OCI-LY3 (cell line): ENCODE measurements at regions not wholly inside any gene's neighbourhood (a gene's known extent, or its start where the extent isn't known, plus 50 kb on each side); places are given as distances from the start of the nearest gene placed in this dataset.

Experiments used
- H2AFZ ChIP-seq: fragments of 200-600, 300-600 bp; shearing (Covaris generic); 2 replicates; pipeline ENCODE4 v1.6.0; 2014; ENCODE audit warnings: antibody characterized with exemption, low read depth, low read length
- H3K27ac ChIP-seq: fragments of 200-600, 300-600 bp; sonication (generic); 2 replicates; pipeline ENCODE4 v1.5.1; 2014; ENCODE audit warnings: mild to moderate bottlenecking, low read length, moderate library complexity, mixed read lengths
- H3K27me3 ChIP-seq: fragments of 200-600, 300-600 bp; sonication (generic); 2 replicates; pipeline ENCODE4 v1.6.1; 2014; ENCODE audit warnings: low read depth, low read length, mixed read lengths
- H3K36me3 ChIP-seq: fragments of 200-600, 300-600 bp; sonication (generic); replicated peaks from 2 replicates; pipeline ENCODE3; 2014; ENCODE audit warnings: low read depth, low read length, mixed read lengths
- H3K4me1 ChIP-seq: fragments of 300-600, 200-600 bp; sonication (generic); 2 replicates; pipeline ENCODE4 v1.6.1; 2014; ENCODE audit warnings: low read length, mixed read lengths
- H3K4me2 ChIP-seq: fragments of 200-600, 300-600 bp; sonication (generic); 2 replicates; pipeline ENCODE4 v1.6.1; 2014; ENCODE audit warnings: low read length, mixed read lengths
- H3K4me3 ChIP-seq: fragments of 300-600, 200-600 bp; sonication (generic); 2 replicates; pipeline ENCODE4 v1.5.1; 2014; ENCODE audit warnings: antibody characterized with exemption, mild to moderate bottlenecking, low read length, moderate library complexity
- H3K79me2 ChIP-seq: fragments of 300-600, 200-600 bp; shearing (Covaris generic); 2 replicates; pipeline ENCODE4 v1.6.1; 2014; ENCODE audit warnings: mild to moderate bottlenecking, low read length, mixed read lengths
- H3K9ac ChIP-seq: fragments of 300-600, 200-600 bp; shearing (Covaris generic); 2 replicates; pipeline ENCODE4 v1.6.0; 2014; ENCODE audit warnings: mild to moderate bottlenecking, low read length, moderate library complexity
- H3K9me3 ChIP-seq: fragments of 200-600, 300-600 bp; shearing (Covaris generic); 2 replicates; pipeline ENCODE4 v1.6.1; 2014; ENCODE audit warnings: low read length, mixed read lengths; ENCODE audit not compliant: insufficient read depth
- H4K20me1 ChIP-seq: fragments of 200-600, 300-600 bp; sonication (generic); 2 replicates; pipeline ENCODE4 v1.6.1; 2016; ENCODE audit warnings: low read length, mixed read lengths; ENCODE audit not compliant: insufficient read depth
- CTCF ChIP-seq: fragments of 200-600, 300-600 bp; sonication (generic); IDR thresholded peaks from 2 replicates; pipeline ENCODE4 v1.5.1; 2014; ENCODE audit warnings: antibody characterized with exemption, low read length, low read depth
- EZH2phosphoT487 ChIP-seq: fragments of 200-600 bp; shearing (Covaris generic); IDR thresholded peaks from 2 replicates; pipeline ENCODE4 v1.6.1; 2018; ENCODE audit warnings: antibody characterized with exemption, mixed run types, low read depth

DNA sequence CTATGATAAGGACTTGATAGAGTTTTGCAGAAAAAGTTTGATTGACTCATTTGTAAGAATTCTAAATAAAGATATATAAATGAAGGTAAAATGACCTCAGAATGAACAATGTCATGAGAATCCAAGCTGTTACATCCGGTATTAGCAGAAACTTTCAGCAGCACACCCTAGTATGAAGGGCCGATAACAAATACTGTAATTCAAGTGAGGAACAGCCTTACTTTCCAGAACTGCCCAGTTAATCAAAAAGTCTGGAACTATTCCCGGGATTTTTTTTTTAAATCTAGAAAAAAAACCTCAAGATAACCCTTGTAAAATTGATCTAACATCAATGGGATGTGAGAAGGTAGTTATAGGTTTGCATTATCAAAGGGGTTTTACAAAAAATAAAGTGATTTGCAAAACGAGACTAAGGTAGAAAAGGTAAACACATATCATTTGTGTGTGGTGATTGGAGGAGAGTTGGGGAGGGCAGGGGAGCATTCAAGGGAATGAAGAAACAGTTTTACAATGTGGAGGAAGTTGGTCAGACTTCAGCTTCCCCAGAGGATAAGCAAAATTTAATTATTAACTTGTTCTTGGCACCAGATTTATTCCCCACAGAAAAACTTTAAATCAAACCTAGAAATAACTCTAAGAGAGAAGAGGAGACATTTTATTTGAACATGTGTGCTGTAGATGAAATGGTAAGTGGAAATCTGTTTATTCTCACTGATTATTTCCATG lies 75.9 kb upstream of the VCAM1 start:
- Histone ChIP-seq H3K27me3 (no peaks in the 10 kb centered on the region), H4K20me1 (no peaks in the 10 kb centered on the region), H3K9ac (no peak overlapping the region), H3K4me3 (no peak overlapping the region), H3K36me3 (no peaks in the 10 kb centered on the region), H3K4me1 (no peaks in the 10 kb centered on the region), H3K9me3 (no peaks in the 10 kb centered on the region), H2AFZ (no peak overlapping the region), H3K4me2 (no peak overlapping the region), H3K79me2 (no peaks in the 10 kb centered on the region), H3K27ac (no peak overlapping the region)
- TF ChIP-seq EZH2phosphoT487 (no peak), CTCF (no peak)

DNA sequence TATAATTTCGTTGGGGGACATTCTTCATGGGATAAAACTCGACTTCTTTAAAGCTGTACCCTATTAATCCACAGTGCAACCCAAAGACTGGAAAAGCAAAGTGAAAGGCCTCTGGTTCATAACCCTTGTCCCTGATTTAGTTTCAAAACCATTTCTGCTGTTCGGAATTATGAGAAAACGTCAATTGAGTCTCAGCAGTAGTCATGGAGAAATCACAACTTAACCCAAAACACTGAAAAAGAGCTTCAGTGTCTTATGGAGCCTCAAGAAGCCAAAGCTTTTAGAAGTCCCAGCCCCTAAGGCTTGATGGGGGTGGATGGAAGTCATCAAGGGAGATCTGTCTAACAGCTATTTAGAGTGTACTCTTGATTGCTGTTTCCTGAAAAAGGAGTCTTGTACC lies 73.5 kb upstream of the VCAM1 start:
- no peaks in the 10 kb centered on the region for H4K20me1 ChIP-seq
- H3K4me3 ChIP-seq = no peak overlapping the region
- no peak overlapping the region for H3K27ac ChIP-seq
- H3K4me1 ChIP-seq = no peaks in the 10 kb centered on the region
- no peak overlapping the region for H2AFZ ChIP-seq
- no peaks in the 10 kb centered on the region for H3K27me3 ChIP-seq
- H3K79me2 ChIP-seq = no peaks in the 10 kb centered on the region
- no peak overlapping the region for H3K4me2 ChIP-seq
- TF ChIP-seq EZH2phosphoT487 (no peak), CTCF (no peak)
- no peaks in the 10 kb centered on the region for H3K36me3 ChIP-seq
- H3K9ac ChIP-seq = no peak overlapping the region
- no peaks in the 10 kb centered on the region for H3K9me3 ChIP-seq

- H3K27ac ChIP-seq = no peak overlapping the region
- TF ChIP-seq EZH2phosphoT487 (no peak), CTCF (no peak)
Observed at GRCh38 chr1:100649146-100649545, 70.4 kb upstream of the VCAM1 start.

GRCh38 chr1:100657876-100658715 lies 61.4 kb upstream of the VCAM1 start:
- H3K9me3 ChIP-seq = no peaks in the 10 kb centered on the region
- H2AFZ ChIP-seq = no peak overlapping the region
- H3K4me2 ChIP-seq = no peak overlapping the region

More at GRCh38 chr1:100649146-100649545, 70.4 kb upstream of the VCAM1 start:
- no peaks in the 10 kb centered on the region for H3K9me3 ChIP-seq
- no peak overlapping the region for H3K9ac ChIP-seq
- H4K20me1 ChIP-seq = no peaks in the 10 kb centered on the region
- H3K27me3 ChIP-seq = no peaks in the 10 kb centered on the region
- H3K4me2 ChIP-seq = no peak overlapping the region
- H3K79me2 ChIP-seq = no peaks in the 10 kb centered on the region
- no peaks in the 10 kb centered on the region for H3K4me1 ChIP-seq
- H3K4me3 ChIP-seq = no peak overlapping the region
- H3K36me3 ChIP-seq = no peaks in the 10 kb centered on the region
- no peak overlapping the region for H2AFZ ChIP-seq

More at GRCh38 chr1:100657876-100658715, 61.4 kb upstream of the VCAM1 start:
- no peaks in the 10 kb centered on the region for H3K4me1 ChIP-seq
- no peak overlapping the region for H3K27ac ChIP-seq
- no peaks in the 10 kb centered on the region for H4K20me1 ChIP-seq
- TF ChIP-seq EZH2phosphoT487 = no peak
- no peak for TF ChIP-seq CTCF
- no peak overlapping the region for H3K4me3 ChIP-seq
- peaks cover 4% of the 10 kb centered on the region for H3K27me3 ChIP-seq
- H3K79me2 ChIP-seq = no peaks in the 10 kb centered on the region
- no peaks in the 10 kb centered on the region for H3K36me3 ChIP-seq
- H3K9ac ChIP-seq = no peak overlapping the region
